Cardiac muscle cell (in vitro differentiated cells and primary cell): ENCODE measurements at regions not wholly inside any gene's neighbourhood (a gene's known extent, or its start where the extent isn't known, plus 50 kb on each side); places are given as distances from the start of the nearest gene placed in this dataset.

Experiments used
- DNase-seq, 2 donors: peaks; one replicate each; pipeline versions ENCODE4 v3.0.0 to v3.0.0-alpha.2; 2010 to 2017; ENCODE audit warnings: low read depth in 1 of 2, low spot score in 1 of 2
- H3K27ac ChIP-seq: fragments of 200-600 bp; sonication (generic); 2 replicates; pipeline ENCODE4 v1.5.1; 2016
- H3K27me3 ChIP-seq: fragments of 200-600 bp; sonication (generic); 2 replicates; pipeline ENCODE4 v1.6.0; 2016; ENCODE audit warnings: control low read depth
- H3K36me3 ChIP-seq: fragments of 200-600 bp; sonication (generic); 2 replicates; pipeline ENCODE4 v1.5.1; 2016; ENCODE audit warnings: control low read depth
- H3K4me1 ChIP-seq: fragments of 200-600 bp; sonication (generic); 2 replicates; pipeline ENCODE4 v1.8.1; 2017; ENCODE audit warnings: low read depth, mild to moderate bottlenecking, mixed run types
- H3K4me3 ChIP-seq: fragments of 200-600 bp; sonication (generic); 2 replicates; pipeline ENCODE4 v1.5.1; 2016; ENCODE audit warnings: mild to moderate bottlenecking
- H3K9me3 ChIP-seq: fragments of 200-600 bp; sonication (generic); 2 replicates; pipeline ENCODE4 v1.5.1; 2017; ENCODE audit warnings: low read depth, mild to moderate bottlenecking, control low read depth
- TF ChIP-seq, protein P1 (sequence below): IDR thresholded peaks from 2 replicates; pipeline ENCODE4 v1.5.1; 2012; ENCODE audit warnings: low read depth, mild to moderate bottlenecking, low read length

GRCh38 chr11:134514354-134514951, 102.4 kb upstream of the B3GAT1 start:
- TF ChIP-seq, protein P1, sequence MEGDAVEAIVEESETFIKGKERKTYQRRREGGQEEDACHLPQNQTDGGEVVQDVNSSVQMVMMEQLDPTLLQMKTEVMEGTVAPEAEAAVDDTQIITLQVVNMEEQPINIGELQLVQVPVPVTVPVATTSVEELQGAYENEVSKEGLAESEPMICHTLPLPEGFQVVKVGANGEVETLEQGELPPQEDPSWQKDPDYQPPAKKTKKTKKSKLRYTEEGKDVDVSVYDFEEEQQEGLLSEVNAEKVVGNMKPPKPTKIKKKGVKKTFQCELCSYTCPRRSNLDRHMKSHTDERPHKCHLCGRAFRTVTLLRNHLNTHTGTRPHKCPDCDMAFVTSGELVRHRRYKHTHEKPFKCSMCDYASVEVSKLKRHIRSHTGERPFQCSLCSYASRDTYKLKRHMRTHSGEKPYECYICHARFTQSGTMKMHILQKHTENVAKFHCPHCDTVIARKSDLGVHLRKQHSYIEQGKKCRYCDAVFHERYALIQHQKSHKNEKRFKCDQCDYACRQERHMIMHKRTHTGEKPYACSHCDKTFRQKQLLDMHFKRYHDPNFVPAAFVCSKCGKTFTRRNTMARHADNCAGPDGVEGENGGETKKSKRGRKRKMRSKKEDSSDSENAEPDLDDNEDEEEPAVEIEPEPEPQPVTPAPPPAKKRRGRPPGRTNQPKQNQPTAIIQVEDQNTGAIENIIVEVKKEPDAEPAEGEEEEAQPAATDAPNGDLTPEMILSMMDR: no peak
- Histone ChIP-seq H3K27me3 (peaks cover 13% of the 10 kb centered on the region), H3K36me3 (no peaks in the 10 kb centered on the region), H3K27ac (no peak overlapping the region), H3K4me1 (peaks cover 6% of the 10 kb centered on the region), H3K9me3 (no peaks in the 10 kb centered on the region), H3K4me3 (no peak overlapping the region)
- DNase-seq: no peak

DNA sequence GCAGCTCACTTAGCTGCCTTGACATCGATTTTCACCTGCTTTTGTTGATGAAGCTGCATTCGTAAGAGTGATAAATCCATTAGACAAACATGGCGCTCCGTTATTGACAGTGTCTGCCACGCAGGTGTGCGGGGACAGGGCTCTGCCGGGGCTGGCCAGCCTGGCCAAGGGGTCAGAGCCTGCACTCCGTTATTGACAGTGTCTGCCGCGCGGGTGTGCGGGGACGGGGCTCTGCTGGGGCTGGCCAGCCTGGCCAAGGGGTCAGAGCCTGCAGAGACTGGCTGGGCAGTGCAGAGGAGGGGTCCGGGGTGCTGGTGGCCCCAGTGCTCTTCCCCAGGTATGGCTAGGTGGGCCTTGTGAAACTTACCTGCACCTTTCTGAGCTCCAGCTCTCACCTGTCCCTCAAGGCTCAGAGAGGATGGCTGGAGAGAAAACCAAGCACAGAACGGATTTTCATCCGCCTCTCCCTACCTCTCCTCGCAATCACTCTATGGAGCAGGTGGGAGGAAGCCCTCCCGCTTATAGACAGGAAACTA, 101.6 kb upstream of the B3GAT1 start:
- Histone ChIP-seq H3K4me3 (no peak overlapping the region), H3K9me3 (no peaks in the 10 kb centered on the region), H3K36me3 (no peaks in the 10 kb centered on the region), H3K27me3 (peaks cover 13% of the 10 kb centered on the region), H3K27ac (no peak overlapping the region), H3K4me1 (peaks cover 6% of the 10 kb centered on the region)
- TF ChIP-seq, protein P1: no peak
- DNase-seq: no peak

DNA sequence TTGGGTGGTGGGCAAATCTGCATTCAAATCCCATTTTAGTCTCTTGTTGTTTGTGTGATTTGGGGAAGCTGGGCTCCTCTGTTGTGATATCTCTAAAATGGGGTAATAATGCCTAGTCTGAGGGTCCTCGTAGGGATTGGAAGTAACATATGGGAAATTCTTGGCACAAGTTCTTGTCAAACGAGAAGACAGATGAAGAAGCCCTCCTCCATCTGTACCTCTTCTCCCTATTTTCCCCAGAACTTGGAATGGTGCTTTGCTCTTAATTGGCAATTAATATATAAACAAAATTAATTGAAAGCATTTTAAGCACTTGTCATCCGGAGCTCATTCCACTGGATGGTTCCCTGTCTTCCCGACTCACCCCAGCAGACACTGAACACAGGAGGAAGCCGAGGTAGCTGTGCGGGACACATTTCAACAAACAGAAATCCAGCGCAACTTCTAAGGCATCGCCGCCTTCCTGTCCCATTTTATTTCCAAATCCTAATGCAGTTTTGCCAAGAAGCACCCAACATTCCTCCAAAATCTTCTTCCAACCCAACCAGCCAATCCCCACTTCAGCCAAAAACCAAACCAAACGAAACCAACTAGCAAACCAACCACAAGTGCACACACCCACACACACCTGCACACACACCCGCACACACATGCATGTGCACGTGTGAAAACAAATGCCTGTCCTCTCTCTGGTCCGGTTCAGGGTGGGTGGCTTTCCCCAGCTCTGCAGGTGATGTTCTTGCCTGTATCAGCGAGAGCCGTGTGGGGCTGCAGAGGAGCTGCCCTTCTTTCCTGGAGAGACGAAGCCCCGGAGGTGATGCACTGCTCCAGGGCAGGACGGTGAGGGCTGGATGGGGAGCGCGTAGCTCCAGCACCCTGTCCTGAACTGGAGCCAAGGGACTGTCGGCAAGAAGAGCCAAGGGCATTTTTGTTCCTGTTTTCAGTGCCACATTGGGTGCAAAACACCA, 100.8 kb upstream of the B3GAT1 start:
- Histone ChIP-seq H3K36me3 (no peaks in the 10 kb centered on the region), H3K27ac (no peak overlapping the region), H3K4me1 (peaks cover 6% of the 10 kb centered on the region), H3K9me3 (no peaks in the 10 kb centered on the region), H3K4me3 (no peak overlapping the region), H3K27me3 (peaks cover 13% of the 10 kb centered on the region)
- TF ChIP-seq, protein P1: no peak
- DNase-seq: no peak

GRCh38 chr11:134512061-134512460, 100.0 kb upstream of the B3GAT1 start:
- H3K27ac ChIP-seq: no peak overlapping the region
- TF ChIP-seq, protein P1: no peak
- H3K4me1 ChIP-seq: peaks cover 6% of the 10 kb centered on the region
- no peak overlapping the region for H3K4me3 ChIP-seq
- H3K27me3 ChIP-seq: peaks cover 13% of the 10 kb centered on the region
- DNase-seq: no peak
- no peaks in the 10 kb centered on the region for H3K36me3 ChIP-seq
- H3K9me3 ChIP-seq: no peaks in the 10 kb centered on the region

- no peak for DNase-seq
- TF ChIP-seq, protein P1: no peak
- H3K27ac ChIP-seq: no peak overlapping the region
- no peak overlapping the region for H3K4me3 ChIP-seq
- H3K4me1 ChIP-seq: peaks cover 6% of the 10 kb centered on the region
- H3K27me3 ChIP-seq: peaks cover 13% of the 10 kb centered on the region
- no peaks in the 10 kb centered on the region for H3K36me3 ChIP-seq
- H3K9me3 ChIP-seq: no peaks in the 10 kb centered on the region
These were observed 99.2 kb upstream of the B3GAT1 start for GRCh38 chr11:134511255-134511654.
